ENCODE measurements at regions not wholly inside any gene's neighbourhood (a gene's known extent, or its start where the extent isn't known, plus 50 kb on each side); places are given as distances from the start of the nearest gene placed in this dataset.

DNA sequence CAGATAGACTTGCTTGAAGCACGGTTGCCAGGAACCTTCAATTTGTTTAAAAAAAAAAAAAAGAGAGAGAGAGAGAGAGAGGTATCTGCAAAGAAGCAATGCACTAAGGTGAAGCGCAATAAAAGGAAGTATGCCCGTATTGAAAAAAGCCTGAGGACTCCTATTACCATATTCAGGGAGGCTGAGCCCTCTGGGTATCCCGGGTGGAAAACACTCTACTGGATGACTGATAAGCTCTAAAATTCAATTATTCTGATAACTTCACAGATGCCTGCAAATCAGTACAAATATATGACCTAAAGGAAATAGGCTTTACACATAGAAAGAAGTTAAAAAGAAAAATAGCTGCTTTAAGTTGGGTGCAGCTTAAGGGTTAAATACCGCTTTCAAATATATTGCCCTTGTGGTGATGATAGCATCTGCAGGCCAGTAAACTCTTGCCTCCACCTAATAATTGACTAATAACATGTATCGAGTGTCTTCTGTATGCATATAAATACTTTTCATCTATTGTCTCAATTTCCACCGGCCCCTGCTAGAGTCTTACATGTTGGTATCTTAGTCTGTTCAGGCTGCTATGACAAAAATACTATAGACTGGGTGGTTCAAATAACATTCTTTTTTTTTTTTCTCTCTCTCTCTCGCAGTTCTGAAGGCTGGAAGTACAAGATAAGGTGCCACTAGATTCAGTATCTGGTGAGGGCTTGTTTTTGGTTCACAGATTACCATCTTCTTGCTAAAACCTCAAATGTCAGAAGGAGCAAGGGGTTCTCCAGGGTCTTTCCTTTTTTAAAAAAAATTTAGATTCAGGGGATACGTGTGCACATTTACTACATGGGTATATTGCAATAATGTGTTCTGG is 187.4 kb upstream of the JARID2 start:
- DNase-seq (no peak), ATAC-seq (no peak)
- Histone ChIP-seq H3K4me3 (no peak overlapping the region), H3K9me3 (no peaks in the 10 kb centered on the region), H3K27ac (no peak overlapping the region), H3K27me3 (no peaks in the 10 kb centered on the region), H3K4me1 (no peaks in the 10 kb centered on the region), H3K36me3 (replicated peaks in 1 of 2; ENCODE audit: insufficient read depth in 1 of 2, low read depth in 2 of 2) (no peaks in the 10 kb centered on the region)
- intact Hi-C loops (cut with DNase I): no loop called here
- TF ChIP-seq POLR2A (IDR thresholded peaks at IDR 0.05): no peak
- TF ChIP-seq, protein P1, sequence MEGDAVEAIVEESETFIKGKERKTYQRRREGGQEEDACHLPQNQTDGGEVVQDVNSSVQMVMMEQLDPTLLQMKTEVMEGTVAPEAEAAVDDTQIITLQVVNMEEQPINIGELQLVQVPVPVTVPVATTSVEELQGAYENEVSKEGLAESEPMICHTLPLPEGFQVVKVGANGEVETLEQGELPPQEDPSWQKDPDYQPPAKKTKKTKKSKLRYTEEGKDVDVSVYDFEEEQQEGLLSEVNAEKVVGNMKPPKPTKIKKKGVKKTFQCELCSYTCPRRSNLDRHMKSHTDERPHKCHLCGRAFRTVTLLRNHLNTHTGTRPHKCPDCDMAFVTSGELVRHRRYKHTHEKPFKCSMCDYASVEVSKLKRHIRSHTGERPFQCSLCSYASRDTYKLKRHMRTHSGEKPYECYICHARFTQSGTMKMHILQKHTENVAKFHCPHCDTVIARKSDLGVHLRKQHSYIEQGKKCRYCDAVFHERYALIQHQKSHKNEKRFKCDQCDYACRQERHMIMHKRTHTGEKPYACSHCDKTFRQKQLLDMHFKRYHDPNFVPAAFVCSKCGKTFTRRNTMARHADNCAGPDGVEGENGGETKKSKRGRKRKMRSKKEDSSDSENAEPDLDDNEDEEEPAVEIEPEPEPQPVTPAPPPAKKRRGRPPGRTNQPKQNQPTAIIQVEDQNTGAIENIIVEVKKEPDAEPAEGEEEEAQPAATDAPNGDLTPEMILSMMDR (IDR thresholded peaks at IDR 0.05): no peak
- 71 to 73% methylated on average over 9 of the region's 9 CpGs for WGBS, 2 donors

- Histone ChIP-seq H3K4me1 (no peaks in the 10 kb centered on the region), H3K9me3 (no peaks in the 10 kb centered on the region), H3K4me3 (no peak overlapping the region), H3K27ac (no peak overlapping the region), H3K27me3 (no peaks in the 10 kb centered on the region), H3K36me3 (replicated peaks in 1 of 2; ENCODE audit: insufficient read depth in 1 of 2, low read depth in 2 of 2) (no peaks in the 10 kb centered on the region)
- no peak for DNase-seq
- 48 to 59% methylated on average over 4 of the region's 4 CpGs for WGBS, 2 donors
- TF ChIP-seq, protein P1 (IDR thresholded peaks at IDR 0.05): no peak
- TF ChIP-seq POLR2A (IDR thresholded peaks at IDR 0.05): no peak
- no peak for ATAC-seq
- intact Hi-C loops (cut with DNase I): no loop called here
Measured at GRCh38 chr6:15061180-15061641, 184.7 kb upstream of the JARID2 start.

GRCh38 chr6:15061908-15062515 is 183.9 kb upstream of the JARID2 start:
- intact Hi-C loops (cut with DNase I): no loop called here
- WGBS, 2 donors: 83 to 93% methylated on average over 6 of the region's 6 CpGs
- no peak for DNase-seq
- Histone ChIP-seq H3K4me1 (no peaks in the 10 kb centered on the region), H3K9me3 (no peaks in the 10 kb centered on the region), H3K27ac (no peak overlapping the region), H3K4me3 (no peak overlapping the region), H3K36me3 (replicated peaks in 1 of 2; ENCODE audit: insufficient read depth in 1 of 2, low read depth in 2 of 2) (no peaks in the 10 kb centered on the region), H3K27me3 (no peaks in the 10 kb centered on the region)
- no peak for ATAC-seq
- TF ChIP-seq, protein P1 (IDR thresholded peaks at IDR 0.05): no peak
- TF ChIP-seq POLR2A (IDR thresholded peaks at IDR 0.05): no peak

GRCh38 chr6:15062516-15063252 is 183.2 kb upstream of the JARID2 start:
- intact Hi-C loops (cut with DNase I): no loop called here
- ATAC-seq: no peak
- Histone ChIP-seq H3K36me3 (replicated peaks in 1 of 2; ENCODE audit: insufficient read depth in 1 of 2, low read depth in 2 of 2) (no peaks in the 10 kb centered on the region), H3K27me3 (no peaks in the 10 kb centered on the region), H3K27ac (no peak overlapping the region), H3K4me3 (no peak overlapping the region), H3K4me1 (no peaks in the 10 kb centered on the region), H3K9me3 (no peaks in the 10 kb centered on the region)
- TF ChIP-seq POLR2A (IDR thresholded peaks at IDR 0.05): no peak
- WGBS, 2 donors: 89 to 93% methylated on average over 8 of the region's 8 CpGs
- no peak for DNase-seq

DNA sequence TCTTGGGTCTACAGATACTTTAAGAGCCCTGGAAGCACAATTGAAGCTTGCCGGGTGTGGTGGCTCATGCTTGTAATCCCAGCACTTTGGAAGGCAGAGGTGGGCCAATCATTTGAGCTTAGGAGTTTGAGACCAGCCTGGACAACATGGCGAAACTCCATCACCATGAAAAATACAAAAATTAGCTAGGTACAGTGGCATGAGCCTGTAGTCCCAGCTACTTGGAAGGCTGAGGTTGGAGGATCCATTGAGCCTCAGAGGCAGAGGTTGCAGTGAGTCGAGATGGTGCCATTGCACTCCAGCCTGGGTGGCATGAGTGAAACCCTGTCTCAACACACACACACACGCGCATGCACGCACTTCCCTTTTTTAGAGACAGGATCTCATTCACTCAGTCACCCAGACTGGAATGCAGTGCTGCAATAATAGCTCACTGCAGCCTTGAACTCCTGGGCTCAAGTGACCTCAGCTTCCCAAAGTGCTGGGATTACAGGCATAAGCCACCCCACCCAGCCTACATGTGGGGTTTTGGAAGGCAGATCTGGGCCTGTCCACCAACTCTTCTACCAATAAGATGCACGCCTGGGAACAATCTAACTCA is 182.5 kb upstream of the JARID2 start:
- peak in 2 of 4 donors; percentile 11 to 65 for DNase-seq
- 89 to 91% methylated on average over 6 to 7 of the region's 7 CpGs for WGBS, 2 donors
- ATAC-seq: no peak
- intact Hi-C loops (cut with DNase I): no loop called here
- Histone ChIP-seq H3K4me1 (no peaks in the 10 kb centered on the region), H3K27me3 (no peaks in the 10 kb centered on the region), H3K4me3 (no peak overlapping the region), H3K9me3 (no peaks in the 10 kb centered on the region), H3K27ac (no peak overlapping the region), H3K36me3 (replicated peaks in 1 of 2; ENCODE audit: insufficient read depth in 1 of 2, low read depth in 2 of 2) (no peaks in the 10 kb centered on the region)
- no peak for TF ChIP-seq POLR2A (IDR thresholded peaks at IDR 0.05)
- TF ChIP-seq, protein P1 (IDR thresholded peaks at IDR 0.05): no peak

Measured in body of pancreas (tissue), 4 donors.